HEK293 (cell line): ENCODE measurements at regions not wholly inside any gene's neighbourhood (a gene's known extent, or its start where the extent isn't known, plus 50 kb on each side); places are given as distances from the start of the nearest gene placed in this dataset.

Experiments used
- CTCF ChIP-seq: fragments of 450-650 bp; formaldehyde crosslinking; IDR thresholded peaks from 2 replicates; pipeline ENCODE4 v1.5.1; 2016; ENCODE audit warnings: missing biosample characterization, missing genetic modification characterization
- ZBTB6 ChIP-seq: fragments of 450-650 bp; formaldehyde crosslinking; IDR thresholded peaks from 2 replicates; pipeline ENCODE4 v1.5.1; 2017; ENCODE audit warnings: missing biosample characterization, missing genetic modification characterization
- ZBTB8A ChIP-seq: fragments of 450-650 bp; formaldehyde crosslinking; IDR thresholded peaks from 2 replicates; pipeline ENCODE4 v1.5.1; 2016; ENCODE audit warnings: missing biosample characterization, missing genetic modification characterization
- ZNF211 ChIP-seq: fragments of 450-650 bp; formaldehyde crosslinking; IDR thresholded peaks from 2 replicates; pipeline ENCODE4 v1.5.1; 2016; ENCODE audit warnings: low read depth, missing biosample characterization, missing genetic modification characterization
- ZNF660 ChIP-seq: fragments of 450-650 bp; IDR thresholded peaks from 2 replicates; pipeline ENCODE4 v1.5.1; 2018; ENCODE audit warnings: missing biosample characterization, mild to moderate bottlenecking, missing genetic modification characterization

- TF ChIP-seq ZBTB8A (tag by site-specific recombination), result no peak
- TF ChIP-seq CTCF, result no peak
- TF ChIP-seq ZBTB6 (tag by site-specific recombination), result no peak
- no peak for TF ChIP-seq ZNF211 (tag by site-specific recombination)
- no peak for TF ChIP-seq ZNF660 (tag by site-specific recombination)
These were observed 414.2 kb upstream of the LCORL start for GRCh38 chr4:18435781-18436180.
